GM19463 (cell line): ENCODE measurements at regions not wholly inside any gene's neighbourhood (a gene's known extent, or its start where the extent isn't known, plus 50 kb on each side); places are given as distances from the start of the nearest gene placed in this dataset.

Experiments used
- ATAC-seq: cut with Tn5 transposase; IDR thresholded peaks from one replicate; pipeline ENCODE4 v1.9.1; 2021; ENCODE audit warnings: mild to moderate bottlenecking, moderate library complexity; ENCODE audit not compliant: unreplicated experiment

DNA sequence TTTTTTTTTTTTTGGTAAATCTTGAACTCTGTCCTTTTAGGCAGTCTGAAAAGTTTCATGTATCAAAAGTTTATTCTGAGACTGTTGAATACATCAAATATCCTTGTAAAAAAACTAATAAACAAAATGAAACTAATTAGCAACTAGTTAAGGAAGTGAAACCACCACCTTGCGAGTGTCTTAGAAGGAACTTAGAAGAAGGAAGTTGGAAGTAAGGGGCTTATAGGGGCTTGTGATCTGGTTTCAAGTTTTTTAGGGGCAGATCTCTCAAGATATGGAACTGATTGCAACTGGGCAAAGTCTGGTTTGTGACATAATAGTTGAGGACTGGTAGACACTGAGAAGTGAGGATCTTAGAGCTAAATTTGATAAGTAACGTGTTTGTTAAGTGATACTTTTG is 748.8 kb downstream of the C12orf50 start:
- peak; percentile 77 for ATAC-seq

DNA sequence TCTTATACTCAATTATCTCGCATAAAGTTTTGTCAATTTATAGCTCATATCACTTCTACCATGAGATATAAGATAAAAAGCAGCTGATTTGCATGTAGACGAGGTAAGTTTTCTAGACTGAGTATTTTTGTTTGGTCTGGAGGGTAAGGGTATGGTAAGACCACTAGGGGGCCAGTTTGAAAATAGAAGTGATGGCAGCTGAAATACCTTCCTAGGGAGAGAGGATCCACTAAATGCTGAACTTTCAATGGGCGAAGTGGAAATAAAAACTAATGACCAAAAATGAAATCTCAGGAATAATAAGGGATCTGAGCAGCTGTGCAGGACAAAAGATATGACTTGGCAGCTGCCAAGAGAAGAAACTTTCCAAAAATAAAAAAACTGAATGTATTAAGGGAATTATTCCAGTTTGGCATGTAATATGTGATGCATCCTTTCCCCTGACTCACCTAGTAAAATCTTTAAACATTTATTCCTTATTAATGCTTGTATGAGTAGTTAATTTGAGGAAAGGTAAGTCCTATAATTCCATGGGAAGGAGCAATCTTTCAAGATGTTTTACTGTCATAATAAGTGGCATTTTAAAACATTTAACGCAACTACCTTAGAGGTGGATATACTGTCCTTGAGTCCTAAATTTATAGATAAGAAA is 754.5 kb downstream of the C12orf50 start:
- peak; percentile 89 for ATAC-seq

DNA sequence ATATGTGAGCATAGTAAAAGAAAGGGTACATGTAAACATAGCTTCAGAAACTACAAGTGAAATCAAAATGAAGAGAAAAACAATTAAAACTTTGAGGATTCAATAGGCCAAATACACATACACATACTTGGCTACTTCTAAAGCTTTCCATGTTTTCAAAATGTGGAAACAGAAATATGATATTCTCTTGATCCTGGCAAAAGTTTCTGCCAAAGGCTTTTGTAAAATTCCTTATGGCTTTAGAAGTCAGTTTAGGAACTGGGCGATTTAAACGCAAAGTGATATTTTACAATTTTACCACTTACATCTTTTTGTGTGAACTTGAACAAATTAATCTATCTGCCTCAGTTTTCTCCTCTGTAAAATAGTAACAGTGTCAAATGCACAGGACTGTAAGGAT is 756.4 kb downstream of the C12orf50 start:
- ATAC-seq: no peak

DNA sequence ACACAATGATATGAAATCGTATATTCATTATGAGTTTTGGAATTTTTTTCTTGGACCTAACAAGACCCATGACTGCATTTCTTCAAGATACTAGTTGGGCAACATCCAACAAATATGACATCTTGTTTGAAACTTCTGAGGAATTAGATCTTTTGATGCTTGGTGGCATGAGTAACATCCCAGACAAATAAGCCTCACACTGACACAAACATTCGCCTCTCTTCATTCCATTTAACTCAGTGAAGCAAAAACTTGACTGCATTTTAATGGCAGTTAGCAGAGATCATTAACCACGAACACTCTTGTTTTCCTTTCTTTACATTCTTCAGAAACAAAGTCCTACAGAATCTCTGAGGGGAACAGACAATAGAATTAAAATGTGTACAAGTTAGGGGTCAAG is 758.3 kb downstream of the C12orf50 start:
- no peak for ATAC-seq

DNA sequence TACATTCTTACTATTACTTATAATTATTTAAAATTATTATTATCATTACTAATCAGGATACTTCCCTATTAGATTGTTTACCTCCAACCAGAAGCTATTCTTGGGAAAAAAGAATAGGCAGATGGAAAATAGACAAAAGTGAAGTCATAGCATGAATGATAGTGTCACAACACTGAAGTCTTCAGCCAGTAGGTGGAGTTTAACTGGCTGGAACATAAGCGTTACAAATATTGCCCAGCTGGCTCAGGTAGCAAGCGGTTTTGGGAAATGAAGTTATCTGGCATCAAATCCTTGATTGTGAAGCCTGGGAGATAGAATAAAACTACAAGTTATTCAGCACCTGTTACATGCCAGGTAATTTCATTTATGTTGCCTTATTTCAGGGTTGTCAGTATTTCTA is 762.9 kb downstream of the C12orf50 start:
- ATAC-seq: peak; percentile 41

DNA sequence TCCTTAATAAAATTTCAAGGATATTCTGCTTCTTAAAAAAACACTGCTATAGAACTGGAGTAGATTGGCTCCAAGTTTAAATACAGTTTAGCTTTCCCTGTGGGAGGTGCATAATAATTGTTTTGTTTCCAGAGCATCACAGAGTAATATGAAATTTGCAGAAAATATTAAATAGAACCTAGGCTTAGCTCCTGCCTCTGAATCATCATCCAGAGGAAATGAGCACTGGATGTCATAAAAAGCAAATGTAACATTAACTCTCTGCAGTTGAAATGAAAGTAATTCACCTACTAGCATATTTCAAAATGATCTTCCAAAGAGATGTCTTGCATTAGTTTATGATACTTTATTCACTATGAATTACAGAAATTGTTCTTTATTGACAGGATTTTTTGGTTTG is 769.8 kb downstream of the C12orf50 start:
- no peak for ATAC-seq

DNA sequence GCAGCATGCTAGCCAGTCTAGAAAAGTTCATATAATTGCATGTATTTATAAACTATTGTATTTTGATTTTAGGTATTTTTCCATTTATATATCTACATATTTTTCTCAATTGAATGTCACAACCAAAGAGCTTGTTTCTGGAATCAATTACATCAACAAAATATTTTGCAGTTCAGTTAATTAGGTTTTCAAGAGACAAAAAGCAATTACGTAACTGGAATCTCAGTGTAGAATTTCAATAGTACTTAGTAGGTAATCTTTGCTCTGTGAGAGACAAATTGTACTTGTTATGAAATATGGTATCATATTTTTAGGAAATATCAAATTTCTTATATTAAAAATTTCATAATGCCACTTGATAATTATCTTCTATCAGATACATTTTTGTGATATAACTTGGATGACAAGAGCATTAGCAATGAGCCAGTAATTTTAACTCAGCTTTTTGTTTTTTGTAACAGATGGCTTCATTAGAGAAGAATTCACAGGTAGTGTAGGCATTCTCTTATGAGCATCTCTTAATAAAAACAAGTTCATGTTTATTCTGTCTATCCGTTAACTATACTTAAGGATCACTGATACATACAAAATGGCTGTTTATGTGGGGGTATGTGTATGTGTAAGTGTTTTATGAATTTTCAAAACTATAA is 774.7 kb downstream of the C12orf50 start:
- ATAC-seq: no peak

DNA sequence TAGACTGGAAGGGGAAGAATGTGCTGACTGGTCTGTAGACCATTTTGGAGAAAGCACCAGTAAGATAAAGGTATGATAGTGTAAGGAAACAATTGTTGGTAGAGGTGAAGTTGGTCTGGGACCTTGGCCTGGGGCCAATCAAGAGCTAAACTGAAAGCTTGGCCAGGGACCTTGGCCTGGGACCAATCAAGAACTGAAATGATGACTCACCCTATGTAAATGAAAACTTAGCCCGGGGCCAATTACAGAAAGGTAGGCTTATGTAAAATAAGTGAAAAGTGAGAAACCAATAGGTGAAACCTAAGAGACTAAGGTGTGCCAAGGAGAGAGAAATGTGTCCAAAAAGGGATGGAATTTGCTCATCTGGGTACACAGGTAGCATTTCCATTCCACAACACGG is 776.0 kb downstream of the C12orf50 start:
- no peak for ATAC-seq

DNA sequence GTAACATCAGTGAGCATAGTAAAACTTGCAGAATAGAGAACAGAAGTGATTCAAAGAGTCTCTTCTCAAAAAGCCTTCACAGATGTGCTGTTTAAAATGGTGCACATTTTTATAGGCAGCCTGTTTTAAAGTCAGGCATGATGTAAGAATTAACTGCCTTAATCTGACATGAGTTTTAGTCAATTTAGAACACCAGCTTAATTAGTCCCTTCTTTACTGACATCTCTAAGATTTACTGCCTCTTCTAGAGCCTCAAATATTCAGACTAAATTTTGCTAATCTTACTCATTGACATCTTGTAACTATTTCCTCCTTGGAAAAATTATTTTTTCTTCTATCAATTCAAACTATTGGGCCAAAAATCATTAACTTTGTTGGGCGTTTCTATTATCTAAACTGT is 782.5 kb downstream of the C12orf50 start:
- ATAC-seq: no peak

DNA sequence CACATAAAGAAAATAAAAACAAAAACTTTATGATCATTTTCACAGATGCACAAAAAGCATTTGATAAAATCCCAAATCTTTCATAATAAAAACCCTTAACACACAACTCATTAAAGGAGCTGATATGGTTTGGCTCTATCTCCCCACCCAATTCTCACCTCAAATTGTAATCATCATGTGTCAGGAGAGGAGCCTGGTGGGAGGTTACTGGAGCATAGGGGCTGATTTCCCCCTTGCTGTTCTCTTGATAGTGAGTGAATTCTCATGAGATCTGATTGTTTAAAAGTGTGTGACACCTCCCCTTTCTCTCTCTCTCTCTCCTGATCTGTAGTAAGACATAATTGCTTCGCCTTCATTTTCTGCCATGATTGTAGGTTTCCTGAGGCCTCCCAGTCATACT is 790.7 kb downstream of the C12orf50 start:
- ATAC-seq: no peak

DNA sequence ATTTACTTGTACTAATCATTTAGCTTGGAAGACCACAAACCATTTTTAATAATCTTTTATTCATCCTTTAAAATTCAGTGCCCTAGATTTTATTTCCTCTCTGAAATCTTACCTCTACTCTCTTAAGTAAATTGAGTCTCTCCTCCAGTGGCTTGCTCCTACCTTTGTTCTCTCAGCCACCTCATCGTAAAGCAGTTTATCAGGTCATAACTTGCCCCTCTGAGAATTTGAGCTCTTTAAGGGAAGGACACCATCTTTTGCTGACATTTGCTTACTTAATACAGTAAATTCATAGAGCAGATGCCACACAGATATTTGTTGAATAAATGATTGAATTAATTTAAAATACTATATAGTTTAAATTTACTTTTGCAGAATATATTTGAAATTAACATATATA is 794.3 kb downstream of the C12orf50 start:
- ATAC-seq: no peak

DNA sequence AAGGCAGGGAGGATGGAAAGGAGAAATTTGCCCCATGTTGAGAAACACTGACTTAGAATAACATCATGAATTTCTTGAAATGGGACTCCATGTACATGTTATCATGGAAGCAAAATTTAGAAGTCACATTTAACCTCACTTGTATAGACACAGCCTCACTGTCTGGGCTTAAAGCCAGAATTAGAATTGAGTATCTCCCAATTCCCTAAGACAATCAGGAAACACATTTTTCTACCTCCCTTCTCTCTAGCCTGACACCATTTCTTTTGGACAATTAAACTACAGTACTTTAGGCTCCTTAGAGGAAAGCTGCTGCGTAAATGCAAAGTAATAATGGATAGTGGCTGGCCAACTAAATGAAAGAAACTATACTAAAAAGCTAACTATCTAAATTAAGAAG is 795.5 kb downstream of the C12orf50 start:
- no peak for ATAC-seq

DNA sequence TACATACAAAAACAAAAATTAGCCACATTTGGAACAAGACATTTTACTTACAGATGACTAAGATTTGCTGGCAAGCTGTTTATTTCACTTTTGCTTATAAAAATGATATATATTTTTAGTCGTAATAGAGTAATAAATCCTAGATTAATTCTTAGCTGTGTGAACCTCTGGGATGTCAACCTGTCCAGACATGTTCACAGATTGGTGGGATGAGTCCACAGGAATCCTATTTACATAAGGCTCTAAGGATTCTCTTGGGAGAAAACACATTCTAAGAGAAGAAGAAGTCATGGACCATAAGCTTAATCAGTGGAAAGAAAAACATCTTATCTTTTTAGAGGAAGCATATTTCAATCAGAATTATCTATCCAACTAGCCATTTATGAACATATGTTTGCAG is 797.4 kb downstream of the C12orf50 start:
- no peak for ATAC-seq

DNA sequence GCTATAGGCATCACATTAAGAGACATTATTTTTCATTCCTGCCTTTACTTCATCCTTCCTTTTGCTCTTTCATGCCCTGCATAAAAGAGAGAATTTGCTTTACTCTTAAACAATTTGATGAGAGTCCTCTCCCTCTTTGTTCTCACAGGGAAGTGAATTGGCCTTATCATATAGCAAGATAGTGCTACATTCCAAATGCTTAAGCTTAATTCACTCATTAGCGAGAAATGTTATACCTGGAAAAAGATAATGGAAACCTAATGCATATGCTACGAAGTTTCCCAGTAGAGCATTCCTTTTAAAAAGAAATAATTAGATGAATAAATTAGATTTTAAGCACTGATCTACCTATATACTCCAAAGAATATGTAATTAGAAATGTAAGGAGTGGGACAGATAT is 798.8 kb downstream of the C12orf50 start:
- no peak for ATAC-seq

DNA sequence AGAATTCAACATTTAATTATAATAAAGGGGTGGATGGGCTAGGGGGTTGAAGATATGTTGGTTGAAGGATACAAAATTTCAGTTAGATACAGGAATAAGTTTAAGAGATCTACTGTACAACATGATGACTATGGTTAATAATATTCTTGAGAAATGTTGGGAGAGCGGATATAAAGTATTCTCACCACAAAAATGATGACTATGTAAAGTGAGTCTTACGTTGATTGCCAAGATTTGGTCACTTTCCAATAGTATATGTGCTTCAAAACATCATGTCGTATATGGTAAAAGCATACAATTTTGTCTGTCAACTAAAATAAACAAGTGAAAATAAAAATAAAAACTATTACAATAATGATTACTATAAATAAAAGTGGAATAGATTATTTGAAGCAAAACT is 802.0 kb downstream of the C12orf50 start:
- ATAC-seq: no peak

DNA sequence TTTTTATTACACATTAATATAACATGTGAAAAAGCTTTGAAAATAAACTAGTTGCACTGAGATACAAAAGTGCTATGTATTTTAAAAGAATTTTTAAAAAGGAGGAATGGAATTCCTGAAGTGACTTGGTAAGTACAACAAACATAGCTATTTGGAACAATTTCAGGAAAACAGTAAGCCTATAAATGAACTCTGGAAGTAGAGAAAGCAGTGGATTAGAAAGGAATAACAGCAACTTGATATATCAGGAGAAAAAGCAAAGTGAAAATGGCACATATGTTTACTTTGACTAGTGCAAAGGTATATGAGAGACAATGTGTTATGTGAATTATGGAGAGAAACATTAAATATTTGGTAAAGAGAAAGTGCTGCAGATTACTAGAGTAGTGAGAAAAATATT is 811.7 kb downstream of the C12orf50 start:
- no peak for ATAC-seq

DNA sequence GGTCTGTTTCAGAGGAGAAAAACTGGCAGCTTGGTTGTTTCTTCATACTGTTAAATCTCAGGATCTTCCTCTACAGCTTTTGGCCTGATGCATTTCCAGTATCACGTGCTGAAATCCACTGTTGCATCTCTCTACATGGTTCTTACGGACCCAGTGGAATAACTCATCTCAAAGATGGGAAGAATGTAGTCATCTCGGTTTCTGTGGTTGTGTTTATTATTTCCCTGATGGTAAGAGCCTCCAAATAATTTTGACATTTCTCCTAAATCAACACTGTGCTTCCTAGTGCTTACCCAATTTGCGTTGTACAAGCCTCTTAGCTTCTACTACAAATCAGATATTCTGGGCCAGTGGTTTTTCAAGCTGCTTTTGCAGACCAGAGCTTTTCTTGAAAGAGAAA is 812.8 kb downstream of the C12orf50 start:
- ATAC-seq: no peak

DNA sequence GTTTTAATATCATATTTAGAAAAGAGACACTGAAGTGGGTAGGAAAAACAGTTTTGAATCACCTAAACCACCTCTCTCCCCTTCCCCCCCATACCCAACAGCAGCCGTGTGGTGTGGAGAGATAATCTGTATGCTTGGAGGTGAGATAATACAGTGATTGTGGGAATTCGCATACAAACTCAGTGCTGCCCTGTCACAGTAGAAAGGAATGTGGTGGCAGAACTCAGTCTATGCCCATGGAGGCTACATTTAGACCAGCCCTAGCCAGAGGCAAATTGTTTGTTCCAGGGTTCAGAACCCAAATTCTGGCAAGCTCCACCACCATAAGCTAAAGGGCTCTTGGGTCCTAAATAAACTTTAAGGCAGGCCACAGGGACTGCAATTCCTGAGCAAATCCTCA is 827.0 kb downstream of the C12orf50 start:
- no peak for ATAC-seq

DNA sequence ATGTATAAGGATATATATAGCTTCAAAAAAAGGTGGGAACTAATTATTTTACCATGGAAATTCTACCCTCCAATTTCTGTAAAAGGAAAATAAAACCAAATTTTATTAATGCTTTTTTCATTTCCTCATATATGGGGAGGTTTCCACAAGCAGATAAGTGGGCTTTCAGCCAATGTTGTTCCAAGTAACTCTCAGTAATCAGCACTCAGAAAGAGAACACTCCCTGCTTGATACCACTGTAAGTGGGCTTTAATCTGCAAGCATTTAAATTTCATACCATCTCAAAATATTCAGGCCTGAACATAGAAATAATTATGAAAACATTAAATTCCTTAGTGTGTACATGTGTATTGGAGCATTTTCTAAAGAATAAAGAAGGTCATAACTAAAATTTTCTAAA is 827.6 kb downstream of the C12orf50 start:
- no peak for ATAC-seq

DNA sequence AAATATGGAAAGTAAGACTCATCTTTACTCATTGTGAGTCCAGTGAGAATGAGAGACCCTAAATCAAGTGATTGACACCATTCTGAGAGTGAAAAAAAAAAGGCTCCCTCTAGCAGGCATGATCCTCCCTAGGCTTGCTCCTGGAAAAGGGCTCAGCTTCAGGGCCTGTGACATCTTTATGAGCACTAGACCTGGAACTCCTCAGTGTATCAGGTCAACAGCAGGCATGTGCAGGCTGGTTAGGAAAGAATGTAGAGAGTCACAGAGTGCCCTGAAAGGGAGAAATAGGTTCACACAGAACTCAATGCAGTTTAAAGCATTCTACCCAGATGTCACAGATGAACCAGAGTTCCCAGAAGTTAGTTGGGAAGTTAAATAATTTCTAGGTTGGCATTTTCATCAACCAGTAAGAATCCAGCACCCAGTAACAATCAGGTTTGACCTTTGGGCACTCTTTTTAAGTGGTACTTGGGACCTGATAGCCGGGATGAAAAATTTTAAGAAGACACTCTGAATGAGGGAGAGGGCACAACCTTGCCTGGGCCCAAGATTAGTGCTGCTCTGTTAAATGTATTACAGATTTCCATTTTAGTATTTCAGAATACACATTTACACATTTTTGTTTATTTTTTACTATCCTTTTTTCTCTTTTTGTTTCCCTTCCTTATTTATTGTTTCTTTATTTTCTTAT is 828.8 kb downstream of the C12orf50 start:
- no peak for ATAC-seq

DNA sequence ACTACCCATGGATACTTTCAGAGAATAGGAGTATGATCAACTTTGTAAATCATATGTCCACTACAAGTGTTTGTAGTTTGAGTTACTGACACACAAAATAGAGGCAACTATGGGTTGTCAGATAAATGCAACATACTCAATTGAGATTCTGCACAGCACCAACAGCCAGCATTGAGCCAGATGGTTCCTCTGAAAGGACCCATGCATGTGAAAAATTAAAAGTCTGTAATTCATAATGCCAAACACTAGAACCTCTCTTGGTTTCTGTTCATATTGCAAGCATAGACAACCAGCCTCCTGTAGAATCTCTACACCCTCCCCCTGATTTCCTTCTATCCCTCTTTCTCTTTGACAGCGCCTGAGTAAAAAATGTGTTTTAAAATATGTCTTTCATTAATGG is 831.0 kb downstream of the C12orf50 start:
- no peak for ATAC-seq

DNA sequence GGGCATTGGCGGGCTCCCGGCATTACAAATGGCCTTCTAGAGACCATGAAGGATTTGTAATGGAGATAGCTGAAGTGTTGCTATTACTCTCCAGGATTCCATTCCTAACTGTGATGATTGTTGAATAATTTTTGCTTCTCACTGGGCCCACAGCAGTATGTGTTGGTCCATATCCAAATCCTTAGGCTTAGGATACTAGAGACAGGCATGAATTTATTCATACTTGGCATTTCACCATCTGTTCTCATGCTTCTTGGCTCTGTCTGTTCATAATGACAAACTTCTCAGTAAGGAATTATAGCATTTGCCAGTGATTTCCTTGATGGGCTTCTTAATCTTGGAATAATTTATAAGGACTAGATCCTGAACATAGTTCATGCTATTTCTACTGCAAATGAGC is 832.9 kb downstream of the C12orf50 start:
- no peak for ATAC-seq
